Activated naive CD8-positive, alpha-beta T cell treated with anti-CD3 and anti-CD28 coated beads for 36 hours (primary cell): ENCODE measurements at regions not wholly inside any gene's neighbourhood (a gene's known extent, or its start where the extent isn't known, plus 50 kb on each side); places are given as distances from the start of the nearest gene placed in this dataset.

ENCODE experiments used
- DNase-seq: peaks from one replicate; pipeline ENCODE4 v3.0.0; 2021
- H3K27ac Mint-ChIP-seq: one replicate; pipeline ENCODE4 v1.8.0; 2022; ENCODE audit warnings: mild to moderate bottlenecking, moderate library complexity, mixed read lengths
- H3K27me3 Mint-ChIP-seq: one replicate; pipeline ENCODE4 v1.8.0; 2022; ENCODE audit warnings: mild to moderate bottlenecking, mixed read lengths
- H3K36me3 Mint-ChIP-seq: one replicate; pipeline ENCODE4 v1.8.0; 2021; ENCODE audit warnings: mild to moderate bottlenecking, mixed read lengths
- H3K4me1 Mint-ChIP-seq: one replicate; pipeline ENCODE4 v1.8.0; 2021; ENCODE audit warnings: mixed read lengths
- H3K4me3 Mint-ChIP-seq: one replicate; pipeline ENCODE4 v1.8.0; 2022; ENCODE audit warnings: mild to moderate bottlenecking, moderate library complexity, mixed read lengths
- H3K9me3 Mint-ChIP-seq: one replicate; pipeline ENCODE4 v1.8.0; 2022; ENCODE audit warnings: mixed read lengths

DNA sequence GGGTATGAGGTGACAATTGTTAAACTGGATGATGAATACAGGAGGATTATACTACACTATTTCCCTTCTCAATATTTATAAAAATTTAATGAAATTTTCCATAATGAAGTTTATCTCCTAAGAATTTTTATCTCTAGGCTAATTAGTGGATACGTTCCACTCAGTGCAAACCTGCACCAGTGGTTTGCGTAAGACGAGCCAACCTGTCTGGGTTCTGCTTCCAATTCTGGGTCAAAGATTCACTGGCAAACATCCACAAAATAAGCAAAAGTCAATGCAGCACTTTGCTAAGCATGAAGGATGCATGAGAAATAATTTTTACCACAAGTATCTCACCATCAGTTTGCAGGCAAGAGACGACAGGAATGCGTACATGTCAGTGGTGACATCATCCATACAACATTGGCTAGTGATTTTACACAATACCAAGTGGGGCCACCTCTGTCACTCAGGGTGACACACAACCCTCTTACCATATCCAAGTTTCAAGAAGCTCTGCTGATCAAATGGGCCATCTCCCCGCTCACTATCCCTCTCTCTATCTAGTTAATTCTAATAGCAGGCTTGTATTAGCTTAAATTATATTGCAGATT, 51.7 kb downstream of the FAM50B start:
- Mint-ChIP-seq H3K27ac (no peak overlapping the region), H3K27me3 (peaks cover 5% of the 10 kb centered on the region), H3K4me3 (no peak overlapping the region)

DNA sequence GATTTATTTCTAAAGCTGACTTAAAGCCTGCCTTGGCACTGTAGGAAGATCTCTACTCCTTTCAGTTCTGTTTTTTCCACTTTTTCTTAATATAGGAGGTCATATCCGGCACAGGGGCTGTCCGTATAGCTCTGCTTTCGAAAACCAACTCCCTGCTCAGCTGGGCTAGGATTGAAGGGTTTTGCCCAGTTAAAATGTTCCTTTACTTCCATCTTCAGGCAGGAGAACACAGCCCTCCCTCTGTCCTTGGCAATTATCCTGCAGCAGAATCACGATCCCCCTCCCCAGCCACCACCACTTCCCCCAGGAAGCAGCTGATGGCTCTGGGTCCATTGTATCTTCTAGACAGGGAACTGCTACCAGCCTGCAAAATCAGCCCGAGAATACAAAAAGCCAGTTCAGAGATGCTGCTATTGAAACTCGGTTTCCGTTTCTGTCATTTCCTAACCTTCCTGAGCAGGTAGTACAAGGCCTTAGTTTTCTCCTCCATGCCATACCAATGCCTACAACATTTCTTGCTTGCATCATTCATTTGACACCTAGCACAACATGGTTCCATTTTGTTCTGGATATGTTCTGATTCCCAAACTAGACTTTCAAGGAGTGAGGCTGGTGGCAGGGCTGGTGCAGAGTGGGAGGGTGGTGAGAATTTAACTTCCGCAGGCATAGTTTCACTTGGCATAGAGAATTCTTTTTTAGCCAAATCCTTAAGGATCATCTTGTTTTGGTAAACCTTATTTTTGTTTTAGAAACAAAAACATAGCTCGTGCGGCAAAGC, 53.9 kb downstream of the FAM50B start:
- DNase-seq = no peak
- H3K27me3 Mint-ChIP-seq = peaks cover 23% of the 10 kb centered on the region
- H3K27ac Mint-ChIP-seq = no peak overlapping the region
- no peaks in the 10 kb centered on the region for H3K4me1 Mint-ChIP-seq
- H3K4me3 Mint-ChIP-seq = no peak overlapping the region
- no peaks in the 10 kb centered on the region for H3K9me3 Mint-ChIP-seq
- no peaks in the 10 kb centered on the region for H3K36me3 Mint-ChIP-seq

More for the DNA sequence above, 51.7 kb downstream of the FAM50B start:
- Mint-ChIP-seq H3K36me3 (no peaks in the 10 kb centered on the region), H3K9me3 (no peaks in the 10 kb centered on the region), H3K4me1 (no peaks in the 10 kb centered on the region)
- no peak for DNase-seq

- DNase-seq = no peak
- Mint-ChIP-seq H3K27me3 (peaks cover 38% of the 10 kb centered on the region), H3K36me3 (no peaks in the 10 kb centered on the region), H3K27ac (no peak overlapping the region), H3K4me1 (no peaks in the 10 kb centered on the region), H3K9me3 (no peaks in the 10 kb centered on the region), H3K4me3 (no peak overlapping the region)
Measured at GRCh38 chr6:3904518-3904917, 55.3 kb downstream of the FAM50B start.

DNA sequence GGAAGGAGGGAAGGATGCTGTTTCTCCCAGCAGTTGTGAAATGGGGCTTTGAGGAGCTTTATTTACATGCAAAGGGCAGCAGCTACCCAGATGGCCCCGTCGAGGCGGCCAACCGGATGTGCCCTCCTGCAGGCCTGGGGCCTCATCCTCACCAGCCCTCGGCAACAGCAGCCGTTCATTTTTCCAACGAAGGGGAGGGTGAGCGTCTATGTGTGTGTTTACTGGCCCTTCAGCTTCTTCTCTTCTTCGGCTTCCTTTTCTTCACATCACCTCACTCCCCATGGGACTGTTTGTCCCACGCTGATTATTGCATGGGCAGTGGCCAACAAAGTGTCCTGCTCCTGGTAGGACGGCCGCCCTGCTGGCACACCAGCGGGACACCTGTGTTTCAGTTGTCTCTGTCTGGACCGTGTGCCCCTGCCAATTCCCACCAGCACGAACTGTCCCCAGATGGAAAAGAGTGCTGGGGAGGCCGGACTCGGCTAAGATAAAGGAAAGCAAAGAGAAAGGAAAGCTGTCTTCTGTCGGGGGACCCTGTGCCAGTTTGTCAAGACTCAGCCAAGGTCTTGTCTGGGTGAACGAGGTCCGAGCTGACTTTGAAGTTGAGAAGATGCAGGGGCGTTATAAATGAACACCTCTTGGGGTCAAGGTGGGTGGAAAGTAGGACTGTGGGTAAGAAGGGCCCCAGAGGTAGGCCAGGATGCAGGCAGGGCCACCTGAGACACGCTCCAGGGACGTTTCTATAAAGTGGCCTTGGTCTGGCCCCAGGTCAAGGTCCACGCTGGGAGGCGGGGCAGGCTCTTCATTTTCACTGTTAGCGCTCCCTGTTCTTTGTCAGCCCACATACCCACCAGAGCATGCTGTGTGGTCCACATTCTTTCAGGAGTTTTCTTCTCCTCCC, 57.0 kb downstream of the FAM50B start:
- no peak for DNase-seq
- no peaks in the 10 kb centered on the region for H3K4me1 Mint-ChIP-seq
- no peak overlapping the region for H3K4me3 Mint-ChIP-seq
- no peak overlapping the region for H3K27ac Mint-ChIP-seq
- H3K36me3 Mint-ChIP-seq = no peaks in the 10 kb centered on the region
- no peaks in the 10 kb centered on the region for H3K9me3 Mint-ChIP-seq
- peaks cover 55% of the 10 kb centered on the region for H3K27me3 Mint-ChIP-seq

DNA sequence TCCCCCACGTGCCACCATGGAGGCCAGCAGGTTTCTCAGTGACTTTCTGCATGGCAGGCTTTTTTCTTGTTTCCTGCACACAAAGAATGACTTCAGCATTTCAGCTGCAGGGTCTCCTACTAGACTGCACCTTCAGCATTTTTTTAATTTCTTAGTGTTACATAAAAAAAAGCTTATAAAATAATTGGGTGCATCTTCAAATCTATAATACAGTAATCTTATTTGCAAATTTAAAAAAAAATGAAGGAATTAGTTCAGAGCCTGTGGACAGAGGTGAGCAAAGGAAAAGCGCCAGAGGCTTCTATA, 57.6 kb downstream of the FAM50B start:
- peaks cover 61% of the 10 kb centered on the region for H3K27me3 Mint-ChIP-seq
- H3K36me3 Mint-ChIP-seq = no peaks in the 10 kb centered on the region
- no peaks in the 10 kb centered on the region for H3K9me3 Mint-ChIP-seq
- no peak for DNase-seq
- no peak overlapping the region for H3K27ac Mint-ChIP-seq
- no peak overlapping the region for H3K4me3 Mint-ChIP-seq
- no peaks in the 10 kb centered on the region for H3K4me1 Mint-ChIP-seq

- H3K9me3 Mint-ChIP-seq = no peaks in the 10 kb centered on the region
- no peak for DNase-seq
- no peak overlapping the region for H3K4me3 Mint-ChIP-seq
- peaks cover 75% of the 10 kb centered on the region for H3K27me3 Mint-ChIP-seq
- H3K4me1 Mint-ChIP-seq = peaks cover under 1% of the 10 kb centered on the region
- no peaks in the 10 kb centered on the region for H3K36me3 Mint-ChIP-seq
- no peak overlapping the region for H3K27ac Mint-ChIP-seq
Measured at GRCh38 chr6:3908223-3908622, 59.0 kb downstream of the FAM50B start.

DNA sequence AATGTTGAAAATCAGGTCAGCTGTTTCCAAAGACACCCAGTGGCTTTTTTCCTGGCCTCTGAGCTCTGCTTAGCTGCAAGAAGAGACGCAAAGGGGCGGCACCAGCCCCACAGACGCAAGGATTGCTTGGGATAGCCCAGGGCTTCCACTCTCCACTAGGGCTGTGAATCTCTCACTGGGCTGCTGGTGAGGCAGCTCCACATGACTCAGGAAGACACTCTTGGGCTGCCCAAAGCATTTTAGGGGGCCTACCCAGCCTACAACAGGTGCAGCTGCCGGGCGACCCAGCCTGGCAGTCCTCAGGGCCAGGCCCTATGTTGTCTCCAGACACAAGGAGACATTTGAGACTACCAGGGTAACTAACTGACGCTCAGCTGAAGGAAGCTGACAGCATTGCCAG, 59.8 kb downstream of the FAM50B start:
- H3K9me3 Mint-ChIP-seq = no peaks in the 10 kb centered on the region
- H3K27ac Mint-ChIP-seq = no peak overlapping the region
- DNase-seq = no peak
- H3K4me1 Mint-ChIP-seq = peaks cover 4% of the 10 kb centered on the region
- H3K27me3 Mint-ChIP-seq = peaks cover 78% of the 10 kb centered on the region
- no peak overlapping the region for H3K4me3 Mint-ChIP-seq
- no peaks in the 10 kb centered on the region for H3K36me3 Mint-ChIP-seq

DNA sequence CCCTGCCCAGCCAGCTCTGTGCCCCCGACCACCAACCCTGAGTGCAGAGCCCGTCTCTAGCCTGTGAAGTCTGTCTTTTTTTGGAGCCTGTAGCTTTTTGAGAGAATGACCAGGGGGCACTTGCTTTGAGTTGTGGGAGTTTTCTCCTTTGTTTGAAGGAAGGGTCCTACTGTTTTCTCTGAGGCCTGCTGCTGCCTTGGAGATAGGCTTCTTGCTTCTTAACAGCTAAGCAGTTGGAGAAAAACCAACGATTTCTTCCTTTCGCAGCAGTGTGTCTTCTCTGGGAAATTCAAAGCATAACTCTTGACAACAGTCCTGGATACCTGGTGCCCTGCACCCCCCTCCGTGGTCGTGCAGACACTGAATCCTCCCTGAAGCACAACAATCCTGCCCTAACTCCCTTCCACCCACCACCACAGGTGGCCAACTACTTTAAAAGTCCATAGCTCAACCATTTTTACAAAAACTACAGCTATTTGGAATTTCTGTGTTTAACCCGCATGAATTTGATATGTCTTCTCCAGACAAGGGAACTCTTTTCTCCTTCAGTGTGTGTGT, 61.0 kb downstream of the FAM50B start:
- Mint-ChIP-seq H3K9me3 (no peaks in the 10 kb centered on the region), H3K36me3 (no peaks in the 10 kb centered on the region), H3K4me3 (no peak overlapping the region), H3K4me1 (peaks cover 15% of the 10 kb centered on the region), H3K27me3 (peaks cover 79% of the 10 kb centered on the region), H3K27ac (no peak overlapping the region)
- no peak for DNase-seq

DNA sequence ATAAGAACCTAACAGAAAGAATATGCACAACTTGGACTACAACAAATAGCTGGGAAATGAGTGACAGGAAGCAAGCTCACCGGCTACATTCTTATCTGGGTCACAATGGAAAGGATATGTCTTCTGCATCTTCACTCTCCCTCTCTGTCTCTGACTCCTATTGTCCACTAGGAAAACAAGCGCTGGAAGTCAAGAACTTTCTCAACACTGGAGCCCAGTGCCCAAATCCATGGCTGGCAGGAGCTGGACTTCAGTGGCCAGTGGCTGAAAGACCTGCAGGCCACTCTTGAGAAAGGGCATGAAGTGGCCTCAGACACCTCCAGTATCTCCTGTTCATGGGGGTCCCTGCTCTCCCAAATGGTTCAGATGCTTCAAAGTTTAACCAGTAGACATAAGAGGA, 62.0 kb downstream of the FAM50B start:
- no peak for DNase-seq
- H3K36me3 Mint-ChIP-seq = no peaks in the 10 kb centered on the region
- no peak overlapping the region for H3K4me3 Mint-ChIP-seq
- H3K27ac Mint-ChIP-seq = no peak overlapping the region
- peaks cover 25% of the 10 kb centered on the region for H3K4me1 Mint-ChIP-seq
- H3K9me3 Mint-ChIP-seq = no peaks in the 10 kb centered on the region
- peaks cover 82% of the 10 kb centered on the region for H3K27me3 Mint-ChIP-seq

DNA sequence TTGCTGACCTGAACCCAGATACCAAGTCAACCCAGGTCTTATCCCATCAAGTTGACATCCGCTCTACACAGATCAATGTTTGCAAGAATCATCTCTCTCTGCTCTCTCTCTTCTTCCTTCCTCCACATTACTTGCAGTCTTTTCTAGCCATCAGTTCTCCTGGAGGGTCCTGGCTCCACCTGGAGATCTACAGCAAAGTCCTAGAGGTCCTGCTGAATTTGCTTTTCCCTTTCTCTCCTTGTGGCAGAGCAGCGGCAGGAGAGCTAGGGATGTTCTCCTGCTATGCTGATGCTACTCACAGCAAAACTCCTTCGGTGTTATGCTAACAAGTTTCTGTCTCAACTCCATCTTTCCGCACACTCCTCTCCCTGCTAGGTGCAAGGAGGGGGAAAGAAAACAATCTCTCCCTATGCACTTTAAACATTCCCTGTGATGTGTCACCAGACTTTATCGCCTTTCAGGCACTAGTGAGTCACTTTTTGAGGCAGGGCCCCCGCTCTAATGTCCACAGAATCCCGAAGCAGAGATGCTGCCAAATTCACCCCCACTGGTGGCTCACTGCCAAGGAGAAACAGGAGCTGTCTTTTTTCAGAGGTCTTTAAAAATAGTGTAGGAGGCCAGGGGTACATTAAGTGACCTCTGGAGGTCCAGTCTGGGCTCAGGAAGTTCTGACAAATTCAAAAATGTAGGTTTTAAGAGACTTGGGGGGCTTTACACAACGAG, 62.6 kb downstream of the FAM50B start:
- Mint-ChIP-seq H3K27me3 (peaks cover 81% of the 10 kb centered on the region), H3K4me1 (peaks cover 25% of the 10 kb centered on the region), H3K27ac (no peak overlapping the region), H3K9me3 (peaks cover 2% of the 10 kb centered on the region), H3K4me3 (no peak overlapping the region), H3K36me3 (no peaks in the 10 kb centered on the region)
- no peak for DNase-seq

DNA sequence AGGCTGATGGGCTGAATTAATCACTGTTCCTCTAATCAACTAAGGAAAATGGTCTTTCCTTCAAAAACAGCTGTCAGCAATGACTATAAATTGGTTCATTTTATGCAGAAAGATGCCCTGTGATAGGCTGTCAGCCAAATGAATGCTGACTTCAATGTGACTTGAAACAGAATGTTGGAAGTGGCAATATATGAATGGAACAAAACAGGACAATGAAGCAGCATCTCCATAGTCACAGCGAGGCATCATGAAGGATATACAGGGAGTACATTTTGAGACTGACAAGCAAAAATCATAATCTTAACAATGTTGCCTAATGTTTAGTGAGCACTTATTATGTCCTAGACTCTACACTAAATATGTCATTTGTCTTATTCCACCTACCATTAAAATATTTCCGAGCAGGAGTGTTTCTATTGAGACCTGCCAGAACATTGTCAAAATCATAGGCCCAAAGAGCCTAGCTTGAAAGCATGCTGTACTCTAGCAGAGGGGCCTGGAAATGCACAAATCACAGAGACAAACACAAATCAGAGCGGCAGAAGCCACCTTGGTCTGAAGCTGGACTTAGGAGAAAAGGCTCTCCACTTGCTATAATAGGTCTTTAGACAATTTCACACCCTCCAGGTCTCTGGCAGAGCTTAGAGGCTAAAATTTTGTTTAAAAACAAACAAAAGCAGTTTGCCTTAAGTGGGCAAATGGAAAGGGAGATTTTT, 63.3 kb downstream of the FAM50B start:
- Mint-ChIP-seq H3K4me3 (no peak overlapping the region), H3K27me3 (peaks cover 83% of the 10 kb centered on the region), H3K36me3 (no peaks in the 10 kb centered on the region), H3K4me1 (peaks cover 25% of the 10 kb centered on the region), H3K27ac (no peak overlapping the region), H3K9me3 (peaks cover 6% of the 10 kb centered on the region)
- DNase-seq = no peak

- H3K27me3 Mint-ChIP-seq = peaks cover 77% of the 10 kb centered on the region
- H3K9me3 Mint-ChIP-seq = peaks cover 6% of the 10 kb centered on the region
- H3K27ac Mint-ChIP-seq = no peak overlapping the region
- no peak for DNase-seq
- H3K36me3 Mint-ChIP-seq = no peaks in the 10 kb centered on the region
- H3K4me1 Mint-ChIP-seq = peaks cover 25% of the 10 kb centered on the region
- no peak overlapping the region for H3K4me3 Mint-ChIP-seq
Measured at GRCh38 chr6:3913077-3913957, 64.1 kb downstream of the FAM50B start.

- DNase-seq = no peak
- no peaks in the 10 kb centered on the region for H3K36me3 Mint-ChIP-seq
- peaks cover 70% of the 10 kb centered on the region for H3K27me3 Mint-ChIP-seq
- peaks cover 6% of the 10 kb centered on the region for H3K9me3 Mint-ChIP-seq
- H3K27ac Mint-ChIP-seq = no peak overlapping the region
- H3K4me3 Mint-ChIP-seq = no peak overlapping the region
- peaks cover 25% of the 10 kb centered on the region for H3K4me1 Mint-ChIP-seq
Measured at GRCh38 chr6:3913958-3914337, 64.8 kb downstream of the FAM50B start.
